COLO829 (cell line): ENCODE measurements at regions not wholly inside any gene's neighbourhood (a gene's known extent, or its start where the extent isn't known, plus 50 kb on each side); places are given as distances from the start of the nearest gene placed in this dataset.
A peak's percentile ranks its signal among the peaks of the same experiment; 100 is the strongest.

ENCODE experiments used
- DNase-seq: peaks from one replicate; pipeline ENCODE4 v3.0.0; 2012; ENCODE audit warnings: low spot score

- no peak for DNase-seq
Measured at GRCh38 chr16:86320237-86320595, 190.1 kb upstream of the FOXF1 start.

- DNase-seq = no peak
Measured at GRCh38 chr16:86321491-86321890, 188.8 kb upstream of the FOXF1 start.

- DNase-seq = no peak
Measured at GRCh38 chr16:86322283-86322682, 188.0 kb upstream of the FOXF1 start.

GRCh38 chr16:86322806-86323205, 187.5 kb upstream of the FOXF1 start:
- no peak for DNase-seq

GRCh38 chr16:86324320-86324719, 186.0 kb upstream of the FOXF1 start:
- DNase-seq = no peak

- no peak for DNase-seq
Measured at GRCh38 chr16:86325360-86325759, 185.0 kb upstream of the FOXF1 start.

GRCh38 chr16:86325895-86326294, 184.4 kb upstream of the FOXF1 start:
- DNase-seq = no peak

GRCh38 chr16:86327321-86327720, 183.0 kb upstream of the FOXF1 start:
- no peak for DNase-seq

GRCh38 chr16:86330906-86331305, 179.4 kb upstream of the FOXF1 start:
- DNase-seq = no peak

- no peak for DNase-seq
Measured at GRCh38 chr16:86334079-86334635, 176.2 kb upstream of the FOXF1 start.

GRCh38 chr16:86335266-86336172, 174.8 kb upstream of the FOXF1 start:
- DNase-seq = peak; percentile 29

- DNase-seq = no peak
Measured at GRCh38 chr16:86337138-86337537, 173.2 kb upstream of the FOXF1 start.

- DNase-seq = no peak
Measured at GRCh38 chr16:86337581-86338402, 172.5 kb upstream of the FOXF1 start.

GRCh38 chr16:86338403-86339115, 171.8 kb upstream of the FOXF1 start:
- DNase-seq = no peak

- no peak for DNase-seq
Measured at GRCh38 chr16:86342161-86342834, 168.0 kb upstream of the FOXF1 start.

- no peak for DNase-seq
Measured at GRCh38 chr16:86343027-86343795, 167.1 kb upstream of the FOXF1 start.

- DNase-seq = no peak
Measured at GRCh38 chr16:86343796-86344585, 166.3 kb upstream of the FOXF1 start.

- no peak for DNase-seq
Measured at GRCh38 chr16:86344586-86344871, 165.8 kb upstream of the FOXF1 start.

- no peak for DNase-seq
Measured at GRCh38 chr16:86344881-86345280, 165.4 kb upstream of the FOXF1 start.

- DNase-seq = no peak
Measured at GRCh38 chr16:86345516-86345915, 164.8 kb upstream of the FOXF1 start.
